ENCODE measurements at regions not wholly inside any gene's neighbourhood (a gene's known extent, or its start where the extent isn't known, plus 50 kb on each side); places are given as distances from the start of the nearest gene placed in this dataset.

DNA sequence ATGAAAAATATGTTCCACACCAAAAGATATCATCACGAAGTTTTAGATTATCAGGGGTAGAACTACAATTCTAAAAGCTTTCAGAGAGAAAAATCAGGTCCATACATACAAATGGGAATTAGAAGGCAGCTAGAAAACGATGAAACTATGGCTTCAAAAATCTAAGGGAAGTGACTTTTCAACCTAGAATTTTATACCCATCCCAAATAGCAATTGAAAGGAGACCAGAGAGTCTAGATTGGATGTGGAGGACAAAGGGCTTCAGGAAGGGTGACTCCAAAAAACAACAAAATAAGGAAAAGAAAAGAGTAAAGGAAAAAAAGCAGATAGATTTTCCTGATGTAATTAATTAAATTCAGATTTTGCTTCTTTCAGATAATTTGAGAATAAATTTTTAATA lies 72.0 kb upstream of the CEP78 start:
- Histone ChIP-seq H3K4me2 (ENCODE audit: low read depth, low read length, poor library complexity, severe bottlenecking) (no peak overlapping the region), H3K4me1 (ENCODE audit: insufficient read depth, low read length, poor library complexity, severe bottlenecking) (no peaks in the 10 kb centered on the region), H3F3A (ENCODE audit: low read depth) (no peaks in the 10 kb centered on the region), H3K4me3 (ENCODE audit: low read length, poor library complexity, severe bottlenecking) (no peak overlapping the region), H3K36me3 (ENCODE audit: insufficient read depth, low read length) (no peaks in the 10 kb centered on the region), H4K20me1 (ENCODE audit: insufficient read depth, low read length, poor library complexity, severe bottlenecking) (no peaks in the 10 kb centered on the region), H2AFZ (ENCODE audit: low read length) (no peak overlapping the region), H3K79me2 (ENCODE audit: insufficient read depth, low read length) (no peaks in the 10 kb centered on the region), H3K9me3 (ENCODE audit: insufficient read depth, low read depth, low read length) (no peaks in the 10 kb centered on the region), H3K9me2 (replicated peaks; ENCODE audit: low read depth, low read length) (no peaks in the 10 kb centered on the region), H3K27me3 (ENCODE audit: insufficient read depth, low read length, poor library complexity, severe bottlenecking) (no peaks in the 10 kb centered on the region), H3K9ac (ENCODE audit: low read depth, low read length, poor library complexity, severe bottlenecking) (no peak overlapping the region)
- no peak for TF ChIP-seq CTCF (conservative IDR thresholded peaks at IDR 0.05; ENCODE audit: low read length)
- no peak for TF ChIP-seq EZH2phosphoT487 (IDR thresholded peaks at IDR 0.05; ENCODE audit: borderline replicate concordance)

GRCh38 chr9:78158286-78158685 lies 77.6 kb upstream of the CEP78 start:
- no peaks in the 10 kb centered on the region for H4K20me1 ChIP-seq (ENCODE audit: insufficient read depth, low read length, poor library complexity, severe bottlenecking)
- no peak overlapping the region for H2AFZ ChIP-seq (ENCODE audit: low read length)
- no peaks in the 10 kb centered on the region for H3F3A ChIP-seq (ENCODE audit: low read depth)
- H3K9me3 ChIP-seq (ENCODE audit: insufficient read depth, low read depth, low read length): no peaks in the 10 kb centered on the region
- no peaks in the 10 kb centered on the region for H3K79me2 ChIP-seq (ENCODE audit: insufficient read depth, low read length)
- H3K27me3 ChIP-seq (ENCODE audit: insufficient read depth, low read length, poor library complexity, severe bottlenecking): no peaks in the 10 kb centered on the region
- no peak for TF ChIP-seq EZH2phosphoT487 (IDR thresholded peaks at IDR 0.05; ENCODE audit: borderline replicate concordance)
- no peak overlapping the region for H3K4me2 ChIP-seq (ENCODE audit: low read depth, low read length, poor library complexity, severe bottlenecking)
- H3K36me3 ChIP-seq (ENCODE audit: insufficient read depth, low read length): no peaks in the 10 kb centered on the region
- H3K9me2 ChIP-seq (replicated peaks; ENCODE audit: low read depth, low read length): no peaks in the 10 kb centered on the region
- no peak overlapping the region for H3K4me3 ChIP-seq (ENCODE audit: low read length, poor library complexity, severe bottlenecking)
- H3K4me1 ChIP-seq (ENCODE audit: insufficient read depth, low read length, poor library complexity, severe bottlenecking): no peaks in the 10 kb centered on the region
- no peak overlapping the region for H3K9ac ChIP-seq (ENCODE audit: low read depth, low read length, poor library complexity, severe bottlenecking)

DNA sequence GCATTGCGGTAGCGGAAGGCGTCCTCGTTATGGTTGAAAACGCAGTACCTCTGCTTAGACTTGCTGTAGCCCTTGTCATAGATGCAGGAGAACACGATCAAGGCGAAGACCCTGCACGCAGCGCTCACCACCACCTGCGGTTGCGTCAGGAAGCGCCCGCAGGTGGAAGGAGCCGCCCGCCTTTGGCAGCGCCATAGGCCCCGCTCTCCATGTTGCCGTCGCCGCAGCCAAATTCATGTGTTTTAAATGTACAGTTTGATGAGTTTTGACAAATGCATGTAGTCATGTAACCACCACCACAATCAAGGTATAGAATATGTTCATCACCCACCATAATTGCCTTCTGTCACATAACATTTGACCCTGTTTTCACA lies 84.9 kb upstream of the CEP78 start:
- no peak for TF ChIP-seq CTCF (conservative IDR thresholded peaks at IDR 0.05; ENCODE audit: low read length)
- TF ChIP-seq EZH2phosphoT487 (IDR thresholded peaks at IDR 0.05; ENCODE audit: borderline replicate concordance): no peak
- Histone ChIP-seq H3K36me3 (ENCODE audit: insufficient read depth, low read length) (no peaks in the 10 kb centered on the region), H4K20me1 (ENCODE audit: insufficient read depth, low read length, poor library complexity, severe bottlenecking) (no peaks in the 10 kb centered on the region), H3K79me2 (ENCODE audit: insufficient read depth, low read length) (no peaks in the 10 kb centered on the region), H2AFZ (ENCODE audit: low read length) (no peak overlapping the region), H3K4me3 (ENCODE audit: low read length, poor library complexity, severe bottlenecking) (no peak overlapping the region), H3K4me2 (ENCODE audit: low read depth, low read length, poor library complexity, severe bottlenecking) (no peak overlapping the region), H3K27me3 (ENCODE audit: insufficient read depth, low read length, poor library complexity, severe bottlenecking) (no peaks in the 10 kb centered on the region), H3K9me3 (ENCODE audit: insufficient read depth, low read depth, low read length) (no peaks in the 10 kb centered on the region), H3K9me2 (replicated peaks; ENCODE audit: low read depth, low read length) (no peaks in the 10 kb centered on the region), H3K9ac (ENCODE audit: low read depth, low read length, poor library complexity, severe bottlenecking) (no peak overlapping the region), H3K4me1 (ENCODE audit: insufficient read depth, low read length, poor library complexity, severe bottlenecking) (no peaks in the 10 kb centered on the region), H3F3A (ENCODE audit: low read depth) (no peaks in the 10 kb centered on the region)

DNA sequence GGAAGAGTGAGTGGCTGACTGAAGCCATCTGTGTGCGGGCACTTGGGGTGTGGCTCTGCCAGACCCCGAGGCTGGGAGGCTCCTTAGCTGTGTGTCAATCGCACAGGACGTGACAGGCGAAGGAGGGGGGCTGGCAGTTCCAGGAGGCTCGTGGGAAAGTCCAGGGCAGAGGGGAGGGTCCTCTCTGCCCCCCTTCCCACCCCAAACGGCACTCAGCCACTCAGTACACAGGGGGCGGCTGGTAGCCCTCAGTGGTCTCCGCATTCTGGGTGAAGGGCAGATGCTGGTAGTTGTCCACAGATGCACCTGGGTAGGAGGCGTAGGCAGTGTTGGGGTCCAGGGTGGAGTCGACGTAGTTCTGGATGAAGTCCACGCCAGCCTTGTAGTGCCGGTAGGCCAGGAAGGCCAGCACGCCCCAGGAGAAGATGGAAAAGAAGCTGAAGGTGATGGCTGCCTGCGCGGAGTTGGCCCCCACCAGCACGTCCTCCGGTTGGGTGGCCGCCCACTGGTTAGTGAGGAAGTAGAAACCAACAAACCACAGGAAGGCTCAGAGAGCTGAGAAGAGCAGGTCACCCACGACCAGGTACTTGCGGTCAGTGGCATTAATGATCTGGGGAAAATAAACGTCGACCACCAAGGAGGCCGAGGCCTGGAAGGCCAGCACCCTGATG lies 85.4 kb upstream of the CEP78 start:
- TF ChIP-seq EZH2phosphoT487 (IDR thresholded peaks at IDR 0.05; ENCODE audit: borderline replicate concordance): no peak
- no peak for TF ChIP-seq CTCF (conservative IDR thresholded peaks at IDR 0.05; ENCODE audit: low read length)
- H2AFZ ChIP-seq (ENCODE audit: low read length): no peak overlapping the region
- no peaks in the 10 kb centered on the region for H3K9me2 ChIP-seq (replicated peaks; ENCODE audit: low read depth, low read length)
- H3K4me3 ChIP-seq (ENCODE audit: low read length, poor library complexity, severe bottlenecking): no peak overlapping the region
- H3K4me2 ChIP-seq (ENCODE audit: low read depth, low read length, poor library complexity, severe bottlenecking): no peak overlapping the region
- H3F3A ChIP-seq (ENCODE audit: low read depth): no peaks in the 10 kb centered on the region
- H3K9me3 ChIP-seq (ENCODE audit: insufficient read depth, low read depth, low read length): no peaks in the 10 kb centered on the region
- H3K27me3 ChIP-seq (ENCODE audit: insufficient read depth, low read length, poor library complexity, severe bottlenecking): no peaks in the 10 kb centered on the region
- no peaks in the 10 kb centered on the region for H3K4me1 ChIP-seq (ENCODE audit: insufficient read depth, low read length, poor library complexity, severe bottlenecking)
- no peak overlapping the region for H3K9ac ChIP-seq (ENCODE audit: low read depth, low read length, poor library complexity, severe bottlenecking)
- no peaks in the 10 kb centered on the region for H3K36me3 ChIP-seq (ENCODE audit: insufficient read depth, low read length)
- no peaks in the 10 kb centered on the region for H3K79me2 ChIP-seq (ENCODE audit: insufficient read depth, low read length)
- no peaks in the 10 kb centered on the region for H4K20me1 ChIP-seq (ENCODE audit: insufficient read depth, low read length, poor library complexity, severe bottlenecking)

All from Loucy (cell line).